ENCODE measurements at regions not wholly inside any gene's neighbourhood (a gene's known extent, or its start where the extent isn't known, plus 50 kb on each side); places are given as distances from the start of the nearest gene placed in this dataset.

DNA sequence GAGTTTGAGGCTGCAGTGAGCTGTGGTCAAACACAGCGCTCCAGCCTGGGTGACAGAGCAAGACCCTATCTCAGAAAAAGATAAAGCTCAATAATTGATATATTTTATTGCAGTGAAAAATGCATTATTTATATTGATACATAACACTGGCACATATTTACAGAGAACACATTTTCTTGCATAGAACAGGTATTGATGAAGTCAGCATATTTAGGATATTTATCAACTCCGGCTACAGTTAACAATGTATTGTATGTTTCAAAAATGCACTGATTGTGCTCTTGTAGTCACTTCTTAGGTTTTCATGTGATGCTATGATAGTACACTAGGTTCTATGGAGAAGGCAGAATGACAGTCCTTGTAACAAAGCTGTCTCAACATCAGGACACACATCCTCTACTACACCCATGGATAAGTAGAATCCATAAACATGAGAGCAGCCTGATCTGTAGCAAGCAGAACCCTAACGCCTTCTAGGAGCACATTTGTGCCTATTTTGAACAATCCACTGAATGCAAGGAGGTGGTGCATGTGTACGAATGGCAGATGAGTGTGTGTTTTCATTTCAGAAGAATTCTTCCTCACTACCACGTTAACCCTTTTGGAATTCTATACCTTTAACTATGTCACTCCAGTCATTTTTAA lies 586.1 kb upstream of the CELF2 start:
- TF ChIP-seq EZH2phosphoT487 (conservative IDR thresholded peaks at IDR 0.05; ENCODE audit: low read length) (no peak), CTCF (IDR thresholded peaks at IDR 0.05; ENCODE audit: insufficient read depth, low read length, poor library complexity, severe bottlenecking) (no peak)
- H3K27ac ChIP-seq (ENCODE audit: low read depth, low read length) = no peak overlapping the region
- H3K36me3 ChIP-seq (ENCODE audit: low read length) = no peaks in the 10 kb centered on the region
- no peak overlapping the region for H3K4me3 ChIP-seq (ENCODE audit: insufficient read depth, low read length, poor library complexity, severe bottlenecking)
- no peak overlapping the region for H3K9ac ChIP-seq (ENCODE audit: low read length)
- H4K20me1 ChIP-seq (ENCODE audit: low read depth, low read length) = no peaks in the 10 kb centered on the region
- no peaks in the 10 kb centered on the region for H3K9me2 ChIP-seq (replicated peaks; ENCODE audit: insufficient read depth, low read length)
- no peaks in the 10 kb centered on the region for H3K79me2 ChIP-seq (ENCODE audit: insufficient read depth, low read length)
- no peaks in the 10 kb centered on the region for H3K9me3 ChIP-seq (ENCODE audit: insufficient read depth, low read length)
- H3K27me3 ChIP-seq (ENCODE audit: low read length) = no peaks in the 10 kb centered on the region
- no peak overlapping the region for H3K4me2 ChIP-seq (ENCODE audit: low read depth, low read length, poor library complexity, severe bottlenecking)
- no peaks in the 10 kb centered on the region for H3F3A ChIP-seq (ENCODE audit: insufficient read depth)
- no peak overlapping the region for H2AFZ ChIP-seq (ENCODE audit: low read depth, low read length, severe bottlenecking)

GRCh38 chr10:10432296-10433035 lies 585.2 kb upstream of the CELF2 start:
- Histone ChIP-seq H4K20me1 (ENCODE audit: low read depth, low read length) (no peaks in the 10 kb centered on the region), H2AFZ (ENCODE audit: low read depth, low read length, severe bottlenecking) (no peak overlapping the region), H3K9ac (ENCODE audit: low read length) (no peak overlapping the region), H3K36me3 (ENCODE audit: low read length) (no peaks in the 10 kb centered on the region), H3K27me3 (ENCODE audit: low read length) (no peaks in the 10 kb centered on the region), H3K9me3 (ENCODE audit: insufficient read depth, low read length) (no peaks in the 10 kb centered on the region), H3F3A (ENCODE audit: insufficient read depth) (no peaks in the 10 kb centered on the region), H3K9me2 (replicated peaks; ENCODE audit: insufficient read depth, low read length) (no peaks in the 10 kb centered on the region), H3K4me2 (ENCODE audit: low read depth, low read length, poor library complexity, severe bottlenecking) (no peak overlapping the region), H3K79me2 (ENCODE audit: insufficient read depth, low read length) (no peaks in the 10 kb centered on the region), H3K27ac (ENCODE audit: low read depth, low read length) (no peak overlapping the region), H3K4me3 (ENCODE audit: insufficient read depth, low read length, poor library complexity, severe bottlenecking) (no peak overlapping the region)
- TF ChIP-seq CTCF (IDR thresholded peaks at IDR 0.05; ENCODE audit: insufficient read depth, low read length, poor library complexity, severe bottlenecking) (no peak), EZH2phosphoT487 (conservative IDR thresholded peaks at IDR 0.05; ENCODE audit: low read length) (no peak)

DNA sequence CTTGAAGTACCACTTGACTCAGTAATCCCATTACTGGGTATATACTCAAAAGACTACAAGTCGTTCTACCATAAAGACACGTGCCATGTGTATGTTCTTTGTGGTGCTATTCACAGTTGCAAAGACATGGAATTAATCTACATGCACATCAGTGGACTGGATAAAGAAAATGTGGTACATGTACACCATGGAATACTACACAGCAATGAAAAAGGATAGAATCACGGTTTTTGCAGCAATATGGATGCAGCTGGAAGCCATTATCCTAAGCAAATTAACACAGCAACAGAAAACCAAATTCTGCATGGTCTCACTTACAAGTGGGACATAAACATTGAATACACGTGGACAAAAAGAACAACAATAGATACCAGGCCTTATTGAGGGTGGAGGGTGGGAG lies 583.4 kb upstream of the CELF2 start:
- Histone ChIP-seq H3K4me2 (ENCODE audit: low read depth, low read length, poor library complexity, severe bottlenecking) (no peak overlapping the region), H3F3A (ENCODE audit: insufficient read depth) (no peaks in the 10 kb centered on the region), H3K9ac (ENCODE audit: low read length) (no peak overlapping the region), H3K36me3 (ENCODE audit: low read length) (no peaks in the 10 kb centered on the region), H3K4me3 (ENCODE audit: insufficient read depth, low read length, poor library complexity, severe bottlenecking) (no peak overlapping the region), H3K9me2 (replicated peaks; ENCODE audit: insufficient read depth, low read length) (no peaks in the 10 kb centered on the region), H4K20me1 (ENCODE audit: low read depth, low read length) (no peaks in the 10 kb centered on the region), H3K27me3 (ENCODE audit: low read length) (no peaks in the 10 kb centered on the region), H3K79me2 (ENCODE audit: insufficient read depth, low read length) (no peaks in the 10 kb centered on the region), H3K27ac (ENCODE audit: low read depth, low read length) (no peak overlapping the region), H3K9me3 (ENCODE audit: insufficient read depth, low read length) (no peaks in the 10 kb centered on the region), H2AFZ (ENCODE audit: low read depth, low read length, severe bottlenecking) (no peak overlapping the region)
- no peak for TF ChIP-seq EZH2phosphoT487 (conservative IDR thresholded peaks at IDR 0.05; ENCODE audit: low read length)
- no peak for TF ChIP-seq CTCF (IDR thresholded peaks at IDR 0.05; ENCODE audit: insufficient read depth, low read length, poor library complexity, severe bottlenecking)
